ENCODE measurements at regions not wholly inside any gene's neighbourhood (a gene's known extent, or its start where the extent isn't known, plus 50 kb on each side); places are given as distances from the start of the nearest gene placed in this dataset.

DNA sequence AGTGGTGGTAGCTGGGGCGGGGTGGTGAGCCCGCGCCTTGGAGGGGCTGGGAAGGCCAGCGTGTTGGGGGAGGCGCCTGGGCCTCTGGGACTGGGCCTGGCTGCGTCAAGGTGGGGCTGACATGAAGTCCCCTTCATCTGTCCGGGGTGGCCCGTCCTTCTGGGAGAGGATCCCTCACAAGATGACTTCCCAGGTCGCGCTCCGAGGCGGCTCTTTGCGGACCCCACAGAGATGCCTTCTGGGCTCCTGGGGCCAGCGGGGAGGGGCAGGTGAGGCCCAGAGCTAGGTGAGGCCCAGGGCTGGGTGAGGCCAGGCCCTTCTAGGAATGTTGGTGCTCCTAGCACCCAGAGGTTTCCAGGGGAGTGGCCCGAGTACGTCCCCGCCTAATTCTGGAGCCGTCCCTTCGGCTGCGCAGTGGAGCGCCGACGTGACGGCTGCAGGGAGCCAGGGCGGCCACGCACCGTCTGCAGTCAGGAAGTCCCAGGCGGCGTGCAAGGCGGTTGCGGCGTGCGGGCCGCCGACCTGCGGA lies 58.2 kb upstream of the NUPR2 start:
- Histone ChIP-seq H3K27me3 (ENCODE audit: insufficient read depth, low read depth, severe bottlenecking) (peaks cover 32% of the 10 kb centered on the region), H3K9me3 (ENCODE audit: severe bottlenecking) (peaks cover 6% of the 10 kb centered on the region), H3K4me3 (ENCODE audit: low read depth, low read length) (no peak overlapping the region), H3K36me3 (no peaks in the 10 kb centered on the region), H3K27ac (no peak overlapping the region)
- no peak for DNase-seq
- TF ChIP-seq, protein P1, sequence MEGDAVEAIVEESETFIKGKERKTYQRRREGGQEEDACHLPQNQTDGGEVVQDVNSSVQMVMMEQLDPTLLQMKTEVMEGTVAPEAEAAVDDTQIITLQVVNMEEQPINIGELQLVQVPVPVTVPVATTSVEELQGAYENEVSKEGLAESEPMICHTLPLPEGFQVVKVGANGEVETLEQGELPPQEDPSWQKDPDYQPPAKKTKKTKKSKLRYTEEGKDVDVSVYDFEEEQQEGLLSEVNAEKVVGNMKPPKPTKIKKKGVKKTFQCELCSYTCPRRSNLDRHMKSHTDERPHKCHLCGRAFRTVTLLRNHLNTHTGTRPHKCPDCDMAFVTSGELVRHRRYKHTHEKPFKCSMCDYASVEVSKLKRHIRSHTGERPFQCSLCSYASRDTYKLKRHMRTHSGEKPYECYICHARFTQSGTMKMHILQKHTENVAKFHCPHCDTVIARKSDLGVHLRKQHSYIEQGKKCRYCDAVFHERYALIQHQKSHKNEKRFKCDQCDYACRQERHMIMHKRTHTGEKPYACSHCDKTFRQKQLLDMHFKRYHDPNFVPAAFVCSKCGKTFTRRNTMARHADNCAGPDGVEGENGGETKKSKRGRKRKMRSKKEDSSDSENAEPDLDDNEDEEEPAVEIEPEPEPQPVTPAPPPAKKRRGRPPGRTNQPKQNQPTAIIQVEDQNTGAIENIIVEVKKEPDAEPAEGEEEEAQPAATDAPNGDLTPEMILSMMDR (IDR thresholded peaks at IDR 0.05; ENCODE audit: low read depth, low read length) = no peak
